ENCODE measurements at regions not wholly inside any gene's neighbourhood (a gene's known extent, or its start where the extent isn't known, plus 50 kb on each side); places are given as distances from the start of the nearest gene placed in this dataset.

DNA sequence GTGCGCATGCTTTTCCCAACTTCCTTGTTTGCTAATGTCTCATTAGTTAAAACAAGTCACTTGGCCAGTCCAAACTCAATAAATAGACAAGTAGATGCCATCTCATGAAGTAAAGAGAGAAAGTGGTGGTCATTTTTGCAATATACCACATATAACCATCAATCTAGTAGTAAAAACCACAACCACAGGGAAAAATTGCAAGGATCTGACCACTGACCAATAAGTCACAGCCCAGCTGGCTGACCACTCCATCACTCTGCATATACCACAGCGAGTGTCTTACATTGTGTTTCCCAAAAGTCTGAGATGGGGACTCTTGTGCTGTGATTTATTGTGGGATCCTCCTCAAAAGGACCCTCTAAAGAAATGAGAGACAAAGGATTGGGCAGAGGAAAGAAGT, 76.0 kb downstream of the FH start:
- TF ChIP-seq, protein P1, sequence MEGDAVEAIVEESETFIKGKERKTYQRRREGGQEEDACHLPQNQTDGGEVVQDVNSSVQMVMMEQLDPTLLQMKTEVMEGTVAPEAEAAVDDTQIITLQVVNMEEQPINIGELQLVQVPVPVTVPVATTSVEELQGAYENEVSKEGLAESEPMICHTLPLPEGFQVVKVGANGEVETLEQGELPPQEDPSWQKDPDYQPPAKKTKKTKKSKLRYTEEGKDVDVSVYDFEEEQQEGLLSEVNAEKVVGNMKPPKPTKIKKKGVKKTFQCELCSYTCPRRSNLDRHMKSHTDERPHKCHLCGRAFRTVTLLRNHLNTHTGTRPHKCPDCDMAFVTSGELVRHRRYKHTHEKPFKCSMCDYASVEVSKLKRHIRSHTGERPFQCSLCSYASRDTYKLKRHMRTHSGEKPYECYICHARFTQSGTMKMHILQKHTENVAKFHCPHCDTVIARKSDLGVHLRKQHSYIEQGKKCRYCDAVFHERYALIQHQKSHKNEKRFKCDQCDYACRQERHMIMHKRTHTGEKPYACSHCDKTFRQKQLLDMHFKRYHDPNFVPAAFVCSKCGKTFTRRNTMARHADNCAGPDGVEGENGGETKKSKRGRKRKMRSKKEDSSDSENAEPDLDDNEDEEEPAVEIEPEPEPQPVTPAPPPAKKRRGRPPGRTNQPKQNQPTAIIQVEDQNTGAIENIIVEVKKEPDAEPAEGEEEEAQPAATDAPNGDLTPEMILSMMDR (IDR thresholded peaks at IDR 0.05; ENCODE audit: extremely low read depth in 1 of 2, insufficient read depth in 1 of 2, low read depth in 1 of 2, low read length in 2 of 2) = no peak
- TF ChIP-seq EZH2 (IDR thresholded peaks at IDR 0.05; ENCODE audit: borderline replicate concordance, low read depth, low read length, severe bottlenecking) = no peak
